ENCODE measurements at regions not wholly inside any gene's neighbourhood (a gene's known extent, or its start where the extent isn't known, plus 50 kb on each side); places are given as distances from the start of the nearest gene placed in this dataset.
"Not testable (repeated sequence)": the region's sequence is repeated elsewhere in the genome, so short reads cannot be mapped to it uniquely, and the experiment has no call there.

DNA sequence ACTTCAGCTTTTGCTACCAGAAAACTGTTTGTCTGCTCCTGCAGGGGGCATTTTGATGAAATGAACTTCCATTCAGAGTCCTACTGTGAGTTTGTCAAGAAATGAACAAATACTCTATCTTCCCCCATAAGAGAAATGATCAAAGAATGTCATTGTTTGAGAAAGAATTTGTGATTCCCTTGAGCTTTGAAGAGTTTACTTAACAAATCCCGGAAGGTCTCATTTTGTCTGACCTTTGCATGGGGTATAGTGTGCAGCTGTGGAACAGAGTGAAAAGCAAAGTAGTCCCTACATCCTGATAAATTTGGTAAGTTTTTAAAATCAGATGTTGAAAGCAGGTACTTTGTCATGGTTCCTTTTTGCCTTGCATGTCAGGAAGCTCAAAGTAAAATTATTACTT lies 178.0 kb downstream of the ABCC12 start:
- Mint-ChIP-seq H3K27ac (ENCODE audit: unreplicated experiment) (no peak overlapping the region), H3K4me3 (ENCODE audit: unreplicated experiment) (no peak overlapping the region), H3K27me3 (ENCODE audit: unreplicated experiment) (peaks cover 4% of the 10 kb centered on the region), H3K4me1 (ENCODE audit: low read depth, unreplicated experiment) (peaks cover 3% of the 10 kb centered on the region), H3K36me3 (ENCODE audit: unreplicated experiment) (no peaks in the 10 kb centered on the region), H3K9me3 (ENCODE audit: unreplicated experiment) (no peaks in the 10 kb centered on the region)
- no peak for DNase-seq
- TF ChIP-seq, protein P1, sequence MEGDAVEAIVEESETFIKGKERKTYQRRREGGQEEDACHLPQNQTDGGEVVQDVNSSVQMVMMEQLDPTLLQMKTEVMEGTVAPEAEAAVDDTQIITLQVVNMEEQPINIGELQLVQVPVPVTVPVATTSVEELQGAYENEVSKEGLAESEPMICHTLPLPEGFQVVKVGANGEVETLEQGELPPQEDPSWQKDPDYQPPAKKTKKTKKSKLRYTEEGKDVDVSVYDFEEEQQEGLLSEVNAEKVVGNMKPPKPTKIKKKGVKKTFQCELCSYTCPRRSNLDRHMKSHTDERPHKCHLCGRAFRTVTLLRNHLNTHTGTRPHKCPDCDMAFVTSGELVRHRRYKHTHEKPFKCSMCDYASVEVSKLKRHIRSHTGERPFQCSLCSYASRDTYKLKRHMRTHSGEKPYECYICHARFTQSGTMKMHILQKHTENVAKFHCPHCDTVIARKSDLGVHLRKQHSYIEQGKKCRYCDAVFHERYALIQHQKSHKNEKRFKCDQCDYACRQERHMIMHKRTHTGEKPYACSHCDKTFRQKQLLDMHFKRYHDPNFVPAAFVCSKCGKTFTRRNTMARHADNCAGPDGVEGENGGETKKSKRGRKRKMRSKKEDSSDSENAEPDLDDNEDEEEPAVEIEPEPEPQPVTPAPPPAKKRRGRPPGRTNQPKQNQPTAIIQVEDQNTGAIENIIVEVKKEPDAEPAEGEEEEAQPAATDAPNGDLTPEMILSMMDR (IDR thresholded peaks at IDR 0.05; ENCODE audit: partially characterized antibody, unreplicated experiment): no peak

DNA sequence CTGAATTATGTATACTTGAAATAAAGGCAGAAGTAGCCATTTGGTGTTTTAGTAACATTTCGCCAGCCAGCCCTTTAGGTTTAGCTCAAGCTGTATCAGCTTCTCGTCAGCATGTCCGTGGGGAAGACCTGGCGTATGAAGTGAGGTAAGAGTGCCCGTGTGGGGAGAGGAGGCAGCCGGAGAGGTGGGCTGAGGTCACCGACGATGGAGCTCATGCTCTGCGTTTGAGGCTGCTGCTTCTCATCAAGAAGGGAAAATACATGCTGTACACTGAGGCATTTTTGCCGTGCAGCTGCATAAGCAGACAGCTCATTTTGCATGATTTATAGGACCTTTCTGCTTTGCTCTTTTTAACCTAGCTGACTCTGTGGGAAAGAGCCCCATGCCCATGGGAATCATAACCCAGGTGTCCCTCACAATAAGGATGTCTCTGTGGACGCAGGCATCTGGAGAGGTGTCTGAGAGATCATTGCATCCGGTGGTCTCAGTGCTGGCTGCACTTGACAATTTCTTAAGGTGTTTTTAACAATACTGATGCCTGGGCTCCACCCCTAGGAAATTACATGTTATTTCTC lies 179.1 kb downstream of the ABCC12 start:
- TF ChIP-seq, protein P1 (IDR thresholded peaks at IDR 0.05; ENCODE audit: partially characterized antibody, unreplicated experiment): no peak

DNA sequence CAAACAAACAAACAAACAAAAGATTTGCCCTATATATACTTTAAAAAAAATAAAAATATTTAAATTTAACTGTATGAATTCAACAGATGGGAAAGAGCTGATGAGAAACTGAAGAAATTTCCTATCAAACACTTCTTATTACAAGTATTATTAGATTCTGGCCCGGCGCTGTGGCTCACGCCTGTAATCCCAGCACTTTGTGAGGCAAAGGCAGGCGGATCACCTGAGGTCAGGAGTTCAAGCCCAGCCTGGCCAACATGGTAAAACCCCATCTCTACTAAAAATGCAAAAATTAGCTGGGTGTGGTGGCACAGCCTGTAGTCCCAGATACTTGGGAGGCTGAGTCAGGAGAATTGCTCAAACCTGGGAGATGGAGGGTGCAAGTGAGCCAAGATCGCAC lies 180.8 kb downstream of the ABCC12 start:
- H3K27me3 Mint-ChIP-seq (ENCODE audit: unreplicated experiment); H3K36me3 Mint-ChIP-seq (ENCODE audit: unreplicated experiment); H3K9me3 Mint-ChIP-seq (ENCODE audit: unreplicated experiment); H3K4me1 Mint-ChIP-seq (ENCODE audit: low read depth, unreplicated experiment); DNase-seq; H3K4me3 Mint-ChIP-seq (ENCODE audit: unreplicated experiment); H3K27ac Mint-ChIP-seq (ENCODE audit: unreplicated experiment): not testable (repeated sequence)

More for the DNA sequence above, 179.1 kb downstream of the ABCC12 start:
- H3K9me3 Mint-ChIP-seq (ENCODE audit: unreplicated experiment): no peaks in the 10 kb centered on the region
- H3K27me3 Mint-ChIP-seq (ENCODE audit: unreplicated experiment): peaks cover 4% of the 10 kb centered on the region
- no peak overlapping the region for H3K27ac Mint-ChIP-seq (ENCODE audit: unreplicated experiment)
- peaks cover 3% of the 10 kb centered on the region for H3K4me1 Mint-ChIP-seq (ENCODE audit: low read depth, unreplicated experiment)
- H3K36me3 Mint-ChIP-seq (ENCODE audit: unreplicated experiment): no peaks in the 10 kb centered on the region
- no peak for DNase-seq
- H3K4me3 Mint-ChIP-seq (ENCODE audit: unreplicated experiment): no peak overlapping the region

DNA sequence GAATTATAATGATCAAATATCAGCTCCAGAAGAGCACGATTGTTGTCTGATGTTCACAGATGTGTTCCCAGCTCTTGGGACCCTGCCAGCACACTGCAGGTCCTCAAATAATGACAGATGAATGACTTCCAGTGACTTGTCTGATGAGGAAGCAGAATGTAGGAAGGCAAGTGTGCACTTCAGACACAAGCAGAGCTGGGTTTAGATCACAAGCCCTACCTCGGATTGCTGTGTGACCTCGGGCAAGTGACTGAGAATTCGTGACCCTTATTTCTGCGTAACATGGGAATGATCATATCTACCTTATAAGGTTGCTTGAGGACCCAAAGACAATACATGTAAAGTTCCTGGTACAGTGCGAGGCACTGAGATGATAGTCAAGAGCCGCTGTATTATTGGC lies 182.2 kb downstream of the ABCC12 start:
- TF ChIP-seq, protein P1 (IDR thresholded peaks at IDR 0.05; ENCODE audit: partially characterized antibody, unreplicated experiment): no peak
- H3K4me1 Mint-ChIP-seq (ENCODE audit: low read depth, unreplicated experiment): no peaks in the 10 kb centered on the region
- no peak overlapping the region for H3K27ac Mint-ChIP-seq (ENCODE audit: unreplicated experiment)
- H3K36me3 Mint-ChIP-seq (ENCODE audit: unreplicated experiment): no peaks in the 10 kb centered on the region
- H3K9me3 Mint-ChIP-seq (ENCODE audit: unreplicated experiment): no peaks in the 10 kb centered on the region
- no peak overlapping the region for H3K4me3 Mint-ChIP-seq (ENCODE audit: unreplicated experiment)
- DNase-seq: no peak
- H3K27me3 Mint-ChIP-seq (ENCODE audit: unreplicated experiment): peaks cover 4% of the 10 kb centered on the region

DNA sequence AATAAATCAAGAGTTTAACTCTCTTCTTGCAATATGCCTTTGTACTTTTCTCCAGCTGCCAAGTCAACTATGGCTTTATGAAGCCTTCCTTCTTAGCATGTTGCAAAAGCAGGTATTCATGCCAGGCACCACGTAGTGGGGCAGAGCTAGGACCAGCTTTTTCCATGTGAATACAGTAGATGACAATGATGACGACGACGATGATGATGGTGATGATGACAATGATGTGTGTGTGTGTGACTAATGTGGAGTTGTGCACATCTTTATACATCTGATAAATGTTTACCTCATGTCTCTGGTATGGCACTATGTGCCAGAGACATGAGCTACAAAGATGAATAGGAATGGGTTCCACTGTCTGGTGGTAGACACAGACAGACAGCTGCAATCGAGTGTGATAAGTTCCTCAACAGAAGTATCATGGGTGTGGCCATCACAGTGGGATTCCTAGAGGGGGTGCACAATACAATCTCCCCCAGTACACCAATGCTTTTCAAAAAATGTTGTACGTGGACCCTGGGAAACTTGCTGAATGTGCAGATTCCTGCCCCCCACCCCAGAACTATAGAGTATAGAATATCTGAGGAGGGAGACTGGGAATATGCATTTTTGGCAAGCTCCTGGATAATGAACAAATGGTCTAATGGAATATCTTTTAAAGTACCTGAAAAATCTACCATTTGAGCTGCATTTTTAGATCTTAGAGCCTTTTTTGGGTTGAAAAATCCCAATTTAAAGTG lies 183.4 kb downstream of the ABCC12 start:
- Mint-ChIP-seq H3K4me3 (ENCODE audit: unreplicated experiment) (no peak overlapping the region), H3K9me3 (ENCODE audit: unreplicated experiment) (no peaks in the 10 kb centered on the region), H3K4me1 (ENCODE audit: low read depth, unreplicated experiment) (no peaks in the 10 kb centered on the region), H3K36me3 (ENCODE audit: unreplicated experiment) (no peaks in the 10 kb centered on the region), H3K27me3 (ENCODE audit: unreplicated experiment) (peaks cover 4% of the 10 kb centered on the region), H3K27ac (ENCODE audit: unreplicated experiment) (no peak overlapping the region)
- no peak for DNase-seq
- TF ChIP-seq, protein P1 (IDR thresholded peaks at IDR 0.05; ENCODE audit: partially characterized antibody, unreplicated experiment): no peak

Data from glutamatergic neuron (in vitro differentiated cells).